RWPE2 (cell line): ENCODE measurements at regions not wholly inside any gene's neighbourhood (a gene's known extent, or its start where the extent isn't known, plus 50 kb on each side); places are given as distances from the start of the nearest gene placed in this dataset.

Experiments used
- ATAC-seq: fragments of 200-7000 bp; cut with Tn5 transposase; 3 replicates; pipeline ENCODE4 v1.9.1; 2021; ENCODE audit warnings: low read depth
- DNase-seq: peaks from one replicate; pipeline ENCODE4 v3.0.0-alpha.2; 2020; ENCODE audit warnings: low spot score
- H3K27ac ChIP-seq: fragments of 450-650 bp; 2 replicates; pipeline ENCODE4 v1.5.1; 2017; ENCODE audit warnings: mild to moderate bottlenecking; ENCODE audit not compliant: poor library complexity, severe bottlenecking
- H3K27me3 ChIP-seq: fragments of 250-450 bp; sonication (Bioruptor Pico); 2 replicates; pipeline ENCODE4 v1.5.1; 2021; ENCODE audit warnings: mild to moderate bottlenecking, moderate library complexity; ENCODE audit not compliant: insufficient read depth, poor library complexity, severe bottlenecking
- H3K36me3 ChIP-seq: fragments of 250-450 bp; sonication (Bioruptor Pico); 2 replicates; pipeline ENCODE4 v1.5.1; 2020; ENCODE audit warnings: low read depth, mild to moderate bottlenecking, moderate library complexity
- H3K4me1 ChIP-seq: fragments of 250-450 bp; sonication (Bioruptor Pico); 2 replicates; pipeline ENCODE4 v1.5.1; 2021; ENCODE audit warnings: mild to moderate bottlenecking, moderate library complexity; ENCODE audit not compliant: insufficient read depth, poor library complexity, severe bottlenecking
- H3K4me3 ChIP-seq: fragments of 250-450 bp; sonication (Bioruptor Pico); 2 replicates; pipeline ENCODE4 v1.5.1; 2021; ENCODE audit warnings: mild to moderate bottlenecking, moderate library complexity; ENCODE audit not compliant: severe bottlenecking
- H3K9me3 ChIP-seq: fragments of 250-450 bp; sonication (Bioruptor Pico); 2 replicates; pipeline ENCODE4 v1.5.1; 2021; ENCODE audit warnings: mild to moderate bottlenecking, moderate library complexity; ENCODE audit not compliant: severe bottlenecking
- CTCF ChIP-seq: fragments of 450-650 bp; IDR thresholded peaks from one replicate; pipeline ENCODE4 v1.5.1; 2017; ENCODE audit warnings: mild to moderate bottlenecking, moderate library complexity; ENCODE audit not compliant: poor library complexity, severe bottlenecking

- H3K4me3 ChIP-seq: no peak overlapping the region
- DNase-seq (no peak), ATAC-seq (no peak)
- H3K36me3 ChIP-seq: no peaks in the 10 kb centered on the region
- H3K4me1 ChIP-seq: peaks cover 11% of the 10 kb centered on the region
- H3K27me3 ChIP-seq: no peaks in the 10 kb centered on the region
- no peak overlapping the region for H3K27ac ChIP-seq
- H3K9me3 ChIP-seq: no peaks in the 10 kb centered on the region
- no peak for TF ChIP-seq CTCF
Measured at GRCh38 chr6:26267083-26267589, 97.9 kb upstream of the BTN3A2 start.

GRCh38 chr6:26268659-26269402, 96.2 kb upstream of the BTN3A2 start:
- H3K4me3 ChIP-seq: peak overlapping the region; percentile 47
- H3K27me3 ChIP-seq: no peaks in the 10 kb centered on the region
- H3K9me3 ChIP-seq: no peaks in the 10 kb centered on the region
- H3K27ac ChIP-seq: peak overlapping the region; percentile 92
- no peaks in the 10 kb centered on the region for H3K36me3 ChIP-seq
- peaks cover 14% of the 10 kb centered on the region for H3K4me1 ChIP-seq
- ATAC-seq: peak; percentile 45
- DNase-seq: peak; percentile 80
- no peak for TF ChIP-seq CTCF

DNA sequence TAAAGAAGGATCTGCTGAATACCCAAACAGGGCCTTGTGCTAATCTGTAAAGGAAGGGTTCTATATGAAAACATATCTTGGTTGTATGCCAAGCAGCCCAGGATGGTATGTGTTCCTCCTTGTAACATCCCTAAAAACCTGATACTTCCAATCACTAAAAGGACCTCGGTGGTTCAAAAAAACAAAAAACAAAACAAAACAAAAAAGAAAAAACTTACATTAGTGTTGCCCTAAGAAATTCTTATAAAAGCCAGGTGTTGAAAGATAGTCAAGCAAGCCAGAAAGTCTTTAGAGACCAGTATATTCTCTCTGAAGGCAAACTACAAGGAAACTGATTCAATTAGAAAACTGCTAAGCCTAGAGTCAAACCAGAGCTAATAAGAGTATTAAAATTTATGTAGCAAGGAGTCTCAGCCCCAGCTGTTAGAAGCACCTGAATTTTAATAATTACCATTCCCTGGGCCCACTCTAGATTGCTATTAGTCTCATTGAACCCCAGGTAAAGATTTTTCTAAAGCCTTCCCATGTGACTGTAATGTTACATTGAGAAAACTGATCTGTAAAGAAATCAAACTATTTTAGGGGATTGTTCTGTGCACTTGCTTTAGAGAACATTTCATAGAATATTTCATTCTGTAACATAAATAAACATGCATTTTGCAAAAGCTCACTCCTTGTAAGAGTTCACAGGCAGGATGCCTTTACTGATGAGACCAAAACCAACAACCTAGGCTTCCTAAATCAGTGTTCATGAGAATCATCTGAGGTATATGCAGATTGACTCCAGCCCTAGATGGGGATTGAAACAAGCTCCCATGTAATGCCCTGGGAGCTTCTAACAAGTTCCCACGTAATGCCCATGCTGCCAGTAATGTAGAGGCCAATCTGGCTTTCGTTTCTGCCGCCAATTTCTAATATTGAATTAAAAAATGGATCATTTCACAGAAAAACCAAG, 95.2 kb upstream of the BTN3A2 start:
- H3K9me3 ChIP-seq: no peaks in the 10 kb centered on the region
- DNase-seq (no peak), ATAC-seq (peak; percentile 18)
- H3K27me3 ChIP-seq: no peaks in the 10 kb centered on the region
- peak overlapping the region; percentile 47 for H3K4me3 ChIP-seq
- peak overlapping the region; percentile 92 for H3K27ac ChIP-seq
- H3K36me3 ChIP-seq: no peaks in the 10 kb centered on the region
- H3K4me1 ChIP-seq: peaks cover 14% of the 10 kb centered on the region
- TF ChIP-seq CTCF: no peak

GRCh38 chr6:26270486-26270861, 94.5 kb upstream of the BTN3A2 start:
- ATAC-seq: no peak
- H3K9me3 ChIP-seq: no peaks in the 10 kb centered on the region
- H3K27ac ChIP-seq: peak overlapping the region; percentile 92
- H3K4me1 ChIP-seq: peaks cover 14% of the 10 kb centered on the region
- no peak for DNase-seq
- H3K27me3 ChIP-seq: no peaks in the 10 kb centered on the region
- no peaks in the 10 kb centered on the region for H3K36me3 ChIP-seq
- peak overlapping the region; percentile 47 for H3K4me3 ChIP-seq
- TF ChIP-seq CTCF: no peak
